Endodermal cell (in vitro differentiated cells): ENCODE measurements at regions not wholly inside any gene's neighbourhood (a gene's known extent, or its start where the extent isn't known, plus 50 kb on each side); places are given as distances from the start of the nearest gene placed in this dataset.

Source experiments
- DNase-seq: peaks from one replicate; pipeline ENCODE4 v3.0.0-alpha.2; 2017
- H3K27ac ChIP-seq: 2 replicates; pipeline ENCODE4 v1.5.1; 2013; ENCODE audit warnings: mild to moderate bottlenecking, low read depth, low read length, moderate library complexity
- H3K27me3 ChIP-seq: 2 replicates; pipeline ENCODE4 v1.6.1; 2013; ENCODE audit warnings: mild to moderate bottlenecking, low read length, moderate library complexity; ENCODE audit not compliant: insufficient read depth, control insufficient read depth, poor library complexity, severe bottlenecking
- H3K36me3 ChIP-seq: 2 replicates; pipeline ENCODE4 v1.7.0; 2013; ENCODE audit warnings: mild to moderate bottlenecking, low read length, moderate library complexity; ENCODE audit not compliant: control insufficient read depth, insufficient read depth
- H3K4me1 ChIP-seq: one replicate; pipeline ENCODE4 v1.7.0; 2013; ENCODE audit warnings: low read length; ENCODE audit not compliant: control insufficient read depth, insufficient read depth
- H3K4me3 ChIP-seq: 2 replicates; pipeline ENCODE4 v1.5.1; 2013; ENCODE audit warnings: mild to moderate bottlenecking, low read length, moderate library complexity
- H3K9ac ChIP-seq: 2 replicates; pipeline ENCODE4 v1.6.1; 2013; ENCODE audit warnings: mild to moderate bottlenecking, low read length, moderate library complexity; ENCODE audit not compliant: poor library complexity, severe bottlenecking; ENCODE audit errors: extremely low read depth
- H3K9me3 ChIP-seq: 2 replicates; pipeline ENCODE4 v1.6.1; 2013; ENCODE audit warnings: mild to moderate bottlenecking, low read length, moderate library complexity; ENCODE audit not compliant: control insufficient read depth
- H3K27ac Mint-ChIP-seq: 2 replicates; pipeline ENCODE4 v1.8.0; 2020; ENCODE audit warnings: mixed read lengths
- H3K27me3 Mint-ChIP-seq: 2 replicates; pipeline ENCODE4 v1.8.0; 2021; ENCODE audit warnings: mild to moderate bottlenecking, mixed read lengths; ENCODE audit not compliant: insufficient read depth
- H3K36me3 Mint-ChIP-seq: 2 replicates; pipeline ENCODE4 v1.8.0; 2020; ENCODE audit warnings: low read depth, mixed read lengths
- H3K4me1 Mint-ChIP-seq: 2 replicates; pipeline ENCODE4 v1.8.0; 2020; ENCODE audit warnings: mixed read lengths
- H3K4me3 Mint-ChIP-seq: 2 replicates; pipeline ENCODE4 v1.8.0; 2020; ENCODE audit warnings: mild to moderate bottlenecking, moderate library complexity, mixed read lengths
- H3K9me3 Mint-ChIP-seq: 2 replicates; pipeline ENCODE4 v1.8.0; 2020; ENCODE audit warnings: mild to moderate bottlenecking, mixed read lengths
- WGBS, 2 experiments: methylation state at CpG; one replicate each; pipeline versions ENCODE4 v1.1.5 to v1.1.7; 2013; ENCODE audit warnings: missing lambda C conversion rate in 2 of 2, mixed read lengths in 1 of 2; ENCODE audit not compliant: insufficient coverage in 1 of 2, insufficient read length in 1 of 2; 5-methylcytosine and 5-hydroxymethylcytosine counted together
- TF ChIP-seq, protein P1 (sequence below): fragments of 200-600 bp; sonication (generic); conservative IDR thresholded peaks from 2 replicates; pipeline ENCODE4 v1.5.0; 2021; ENCODE audit warnings: antibody characterized with exemption, mild to moderate bottlenecking

DNA sequence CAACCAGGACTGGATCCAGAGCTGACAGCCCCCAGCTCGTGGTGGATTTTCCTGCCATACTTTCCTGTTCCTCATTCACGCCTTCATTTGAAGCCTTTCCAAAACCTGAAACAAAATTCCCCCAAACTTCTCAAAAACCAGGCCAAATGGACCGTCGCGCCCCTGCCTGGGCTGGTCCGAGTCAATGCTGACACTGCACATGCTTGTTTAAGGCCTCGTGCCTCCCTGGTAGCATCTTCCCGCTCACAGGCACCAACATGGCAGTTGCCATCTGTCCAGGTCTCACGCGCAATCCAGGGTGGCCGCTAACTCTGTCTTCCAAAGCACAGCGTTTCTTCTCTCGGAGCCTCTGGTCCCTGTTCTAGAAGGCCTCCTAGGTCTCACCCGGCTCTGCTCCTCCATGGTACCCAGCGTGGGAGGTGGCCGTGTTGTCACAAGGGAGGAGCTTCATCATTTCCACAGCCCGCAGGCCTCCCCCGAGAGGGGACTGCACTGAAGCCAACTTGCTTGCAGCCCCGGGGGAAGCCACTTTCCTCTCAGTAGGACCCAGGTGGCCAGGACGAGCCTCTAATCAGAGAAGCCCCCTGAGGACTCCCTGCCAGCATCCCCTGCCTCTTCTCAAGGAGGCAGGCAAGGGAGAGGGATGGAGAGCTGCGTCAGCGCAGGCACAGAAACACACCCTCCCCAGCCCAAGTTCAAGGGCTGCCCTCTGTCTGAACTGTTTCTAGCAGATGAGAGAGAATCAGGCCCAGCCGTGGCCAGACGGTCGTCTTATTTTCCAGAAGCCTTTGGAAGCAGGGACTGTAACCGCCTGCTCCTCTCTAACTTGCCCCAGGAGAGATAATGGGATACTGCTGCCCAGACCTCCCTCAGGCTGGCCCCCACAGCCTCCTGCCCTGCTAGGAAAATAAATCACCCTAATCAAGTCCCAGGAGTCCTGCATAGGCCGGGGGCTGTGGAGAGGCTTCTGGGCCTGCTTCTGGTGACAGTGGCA is 152.8 kb upstream of the TLE3 start:
- Histone ChIP-seq H3K27me3 (peaks cover 11% of the 10 kb centered on the region), H3K27ac (peak overlapping the region; percentile 70), H3K4me3 (no peak overlapping the region), H3K36me3 (no peaks in the 10 kb centered on the region), H3K9ac (no peak overlapping the region), H3K4me1 (no peaks in the 10 kb centered on the region), H3K9me3 (no peaks in the 10 kb centered on the region)
- Mint-ChIP-seq H3K4me1 (peaks cover 14% of the 10 kb centered on the region), H3K9me3 (no peaks in the 10 kb centered on the region), H3K27me3 (peaks cover 11% of the 10 kb centered on the region), H3K4me3 (no peak overlapping the region), H3K27ac (no peak overlapping the region), H3K36me3 (no peaks in the 10 kb centered on the region)
- no peak for DNase-seq
- TF ChIP-seq, protein P1, sequence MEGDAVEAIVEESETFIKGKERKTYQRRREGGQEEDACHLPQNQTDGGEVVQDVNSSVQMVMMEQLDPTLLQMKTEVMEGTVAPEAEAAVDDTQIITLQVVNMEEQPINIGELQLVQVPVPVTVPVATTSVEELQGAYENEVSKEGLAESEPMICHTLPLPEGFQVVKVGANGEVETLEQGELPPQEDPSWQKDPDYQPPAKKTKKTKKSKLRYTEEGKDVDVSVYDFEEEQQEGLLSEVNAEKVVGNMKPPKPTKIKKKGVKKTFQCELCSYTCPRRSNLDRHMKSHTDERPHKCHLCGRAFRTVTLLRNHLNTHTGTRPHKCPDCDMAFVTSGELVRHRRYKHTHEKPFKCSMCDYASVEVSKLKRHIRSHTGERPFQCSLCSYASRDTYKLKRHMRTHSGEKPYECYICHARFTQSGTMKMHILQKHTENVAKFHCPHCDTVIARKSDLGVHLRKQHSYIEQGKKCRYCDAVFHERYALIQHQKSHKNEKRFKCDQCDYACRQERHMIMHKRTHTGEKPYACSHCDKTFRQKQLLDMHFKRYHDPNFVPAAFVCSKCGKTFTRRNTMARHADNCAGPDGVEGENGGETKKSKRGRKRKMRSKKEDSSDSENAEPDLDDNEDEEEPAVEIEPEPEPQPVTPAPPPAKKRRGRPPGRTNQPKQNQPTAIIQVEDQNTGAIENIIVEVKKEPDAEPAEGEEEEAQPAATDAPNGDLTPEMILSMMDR: no peak
- WGBS, 2 experiments: 90 to 95% methylated on average over 22 to 27 of the region's 27 CpGs

DNA sequence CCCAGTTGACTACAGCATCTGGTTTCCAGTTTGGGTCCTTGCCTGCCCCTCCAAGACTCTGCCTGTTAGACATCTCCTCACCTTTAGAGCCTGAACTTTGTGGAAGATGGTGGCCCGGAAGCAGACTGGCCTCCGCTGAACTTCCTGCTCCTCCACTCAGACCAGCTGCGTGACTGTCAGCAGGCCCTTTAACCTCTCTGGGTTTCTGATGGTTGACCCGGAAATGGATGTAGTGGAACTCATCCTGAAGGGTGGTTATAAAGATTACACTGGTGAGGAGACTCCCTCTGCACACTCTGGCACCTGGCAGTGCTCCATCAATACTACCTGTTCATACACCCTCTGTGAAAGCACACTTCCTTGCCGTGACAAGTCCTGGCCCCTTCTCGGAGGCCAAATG is 151.9 kb upstream of the TLE3 start:
- peaks cover 8% of the 10 kb centered on the region for H3K27me3 Mint-ChIP-seq
- no peak overlapping the region for H3K4me3 Mint-ChIP-seq
- H3K9me3 Mint-ChIP-seq: no peaks in the 10 kb centered on the region
- no peaks in the 10 kb centered on the region for H3K36me3 ChIP-seq
- 94 to 97% methylated on average over 5 to 6 of the region's 6 CpGs for WGBS, 2 experiments
- H3K9me3 ChIP-seq: no peaks in the 10 kb centered on the region
- no peak for DNase-seq
- H3K27me3 ChIP-seq: peaks cover 11% of the 10 kb centered on the region
- TF ChIP-seq, protein P1: no peak
- no peak overlapping the region for H3K4me3 ChIP-seq
- no peaks in the 10 kb centered on the region for H3K4me1 ChIP-seq
- H3K36me3 Mint-ChIP-seq: no peaks in the 10 kb centered on the region
- H3K27ac Mint-ChIP-seq: no peak overlapping the region
- H3K27ac ChIP-seq: no peak overlapping the region
- peaks cover 14% of the 10 kb centered on the region for H3K4me1 Mint-ChIP-seq
- H3K9ac ChIP-seq: no peak overlapping the region

- H3K4me1 ChIP-seq: no peaks in the 10 kb centered on the region
- H3K27ac Mint-ChIP-seq: no peak overlapping the region
- H3K36me3 ChIP-seq: no peaks in the 10 kb centered on the region
- 68 to 82% methylated on average over 5 to 12 of the region's 12 CpGs for WGBS, 2 experiments
- peaks cover 7% of the 10 kb centered on the region for H3K27me3 Mint-ChIP-seq
- H3K9me3 ChIP-seq: no peaks in the 10 kb centered on the region
- TF ChIP-seq, protein P1: no peak
- no peak overlapping the region for H3K4me3 ChIP-seq
- peak; percentile 82 for DNase-seq
- no peaks in the 10 kb centered on the region for H3K9me3 Mint-ChIP-seq
- no peak overlapping the region for H3K27ac ChIP-seq
- H3K4me3 Mint-ChIP-seq: no peak overlapping the region
- no peaks in the 10 kb centered on the region for H3K36me3 Mint-ChIP-seq
- peaks cover 14% of the 10 kb centered on the region for H3K4me1 Mint-ChIP-seq
- H3K27me3 ChIP-seq: peaks cover 5% of the 10 kb centered on the region
- H3K9ac ChIP-seq: no peak overlapping the region
Observed at GRCh38 chr15:70248116-70249025, 150.7 kb upstream of the TLE3 start.
